SK-N-SH (cell line): ENCODE measurements at regions not wholly inside any gene's neighbourhood (a gene's known extent, or its start where the extent isn't known, plus 50 kb on each side); places are given as distances from the start of the nearest gene placed in this dataset.

Experiments used
- CTCF ChIA-PET: fragments of 300-600, 350-600 bp; formaldehyde crosslinking; extraction: SDS; loops from one replicate; lab custom pipeline; 2021; lab: Yijun Ruan, JAX
- POLR2A ChIA-PET: fragments of 350-600 bp; sonication (Branson Sonifier 250); formaldehyde crosslinking; extraction: SDS; loops from one replicate; lab custom pipeline; 2020; ENCODE audit warnings: antibody characterized with exemption, inconsistent platforms; lab: Yijun Ruan, JAX
- DNase-seq: peaks from one replicate; pipeline ENCODE4 v3.0.0; 2012
- H2AFZ ChIP-seq: fragments of 200-600 bp; sonication (generic); 2 replicates; pipeline ENCODE4 v1.8.1; 2016; ENCODE audit warnings: antibody characterized with exemption, mild to moderate bottlenecking, low read depth
- H3F3A ChIP-seq: fragments of 200-600 bp; sonication (generic); replicated peaks from 2 replicates; pipeline ENCODE3; 2016; ENCODE audit warnings: antibody characterized with exemption, mild to moderate bottlenecking; ENCODE audit not compliant: insufficient read depth
- H3K27ac ChIP-seq, 2 experiments: fragments of 200-500 bp in 1 of 2; fragments of 200-600 bp in 1 of 2; sonication (Bioruptor generic) in 1 of 2; sonication (generic), shearing (Covaris generic) in 1 of 2; 2 replicates each; pipeline versions ENCODE4 v1.5.1 to v1.6.1; 2014 to 2016; ENCODE audit warnings: low read depth in 2 of 2, inconsistent platforms in 1 of 2, low read length in 1 of 2, mild to moderate bottlenecking in 1 of 2, mixed read lengths in 1 of 2
- H3K27me3 ChIP-seq: fragments of 200-600 bp; sonication (generic), shearing (Covaris generic); 2 replicates; pipeline ENCODE4 v1.6.1; 2016; ENCODE audit warnings: mixed run types; ENCODE audit not compliant: insufficient read depth
- H3K36me3 ChIP-seq, 2 experiments: fragments of 200-500 bp in 1 of 2; fragments of 200-600 bp in 1 of 2; sonication (Bioruptor generic) in 1 of 2; sonication (generic) in 1 of 2; replicated peaks in 1 of 2; 2 replicates each; pipeline versions ENCODE3 to v1.5.1; 2014 to 2016; ENCODE audit warnings: low read length in 1 of 2, mild to moderate bottlenecking in 1 of 2; ENCODE audit not compliant: insufficient read depth in 2 of 2, control insufficient read depth in 1 of 2
- H3K4me1 ChIP-seq, 2 experiments: fragments of 200-500 bp in 1 of 2; fragments of 200-600 bp in 1 of 2; sonication (Bioruptor generic) in 1 of 2; sonication (generic), shearing (Covaris generic) in 1 of 2; 2 replicates each; pipeline versions ENCODE4 v1.5.1 to v1.6.1; 2014 to 2016; ENCODE audit warnings: low read depth in 1 of 2, low read length in 1 of 2, mixed run types in 1 of 2; ENCODE audit not compliant: insufficient read depth in 2 of 2, control insufficient read depth in 1 of 2
- H3K4me2 ChIP-seq: fragments of 200-600 bp; sonication (generic), shearing (Covaris generic); 2 replicates; pipeline ENCODE4 v1.6.1; 2017; ENCODE audit warnings: mixed run types
- H3K4me3 ChIP-seq, 2 experiments: fragments of 200-500 bp in 1 of 2; fragments of 200-600 bp in 1 of 2; sonication (Bioruptor generic) in 1 of 2; sonication (generic), shearing (Covaris generic) in 1 of 2; 2 replicates each; pipeline versions ENCODE4 v1.5.1 to v1.8.1; 2014 to 2016; ENCODE audit warnings: low read depth in 2 of 2, inconsistent platforms in 1 of 2, low read length in 1 of 2, mild to moderate bottlenecking in 1 of 2, mixed read lengths in 1 of 2, moderate library complexity in 1 of 2
- H3K79me2 ChIP-seq: fragments of 200-600 bp; sonication (generic); 2 replicates; pipeline ENCODE4 v1.8.1; 2017; ENCODE audit warnings: mild to moderate bottlenecking; ENCODE audit not compliant: insufficient read depth
- H3K9ac ChIP-seq: fragments of 200-600 bp; sonication (generic); 2 replicates; pipeline ENCODE4 v1.6.1; 2017; ENCODE audit warnings: mixed run types
- H3K9me2 ChIP-seq: fragments of 200-600 bp; sonication (generic); 2 replicates; pipeline ENCODE4 v1.6.1; 2017; ENCODE audit warnings: mixed run types
- H3K9me3 ChIP-seq: fragments of 200-600 bp; sonication (generic); 2 replicates; pipeline ENCODE4 v1.6.1; 2017; ENCODE audit warnings: mixed run types, mild to moderate bottlenecking, moderate library complexity
- H4K20me1 ChIP-seq: fragments of 200-600 bp; sonication (generic); 2 replicates; pipeline ENCODE4 v1.6.1; 2017; ENCODE audit warnings: mild to moderate bottlenecking, mixed run types; ENCODE audit not compliant: insufficient read depth
- FOXM1 ChIP-seq: IDR thresholded peaks from 2 replicates; pipeline ENCODE4 v1.4.0; 2012; ENCODE audit warnings: low read depth, mild to moderate bottlenecking
- GATA2 ChIP-seq: sonication (generic); formaldehyde crosslinking; IDR thresholded peaks from 2 replicates; pipeline ENCODE4 v1.5.0; 2020; ENCODE audit warnings: mild to moderate bottlenecking, missing genetic modification reagents
- MAX ChIP-seq: IDR thresholded peaks from 2 replicates; pipeline ENCODE4 v1.4.0; 2012; ENCODE audit warnings: low read depth
- PBX3 ChIP-seq: IDR thresholded peaks from 2 replicates; pipeline ENCODE4; 2012
- RCOR1 ChIP-seq: fragments of 150-350 bp; IDR thresholded peaks from 2 replicates; pipeline ENCODE4 v1.6.1; 2017; ENCODE audit warnings: antibody characterized with exemption, low read length
- USF1 ChIP-seq: IDR thresholded peaks from 2 replicates; pipeline ENCODE4 v1.4.0; 2012; ENCODE audit warnings: low read depth, borderline replicate concordance
- ZBTB33 ChIP-seq: IDR thresholded peaks from 2 replicates; pipeline ENCODE4 v1.4.0; 2012; ENCODE audit warnings: low read depth, borderline replicate concordance
- WGBS: methylation state at CpG from one replicate; pipeline ENCODE4 v1.1.6; 2017; ENCODE audit warnings: low lambda C conversion rate; 5-methylcytosine and 5-hydroxymethylcytosine counted together
- TF ChIP-seq, protein P1 (sequence below): IDR thresholded peaks from 2 replicates; pipeline ENCODE4 v1.6.1; 2012; ENCODE audit warnings: mild to moderate bottlenecking, low read depth, low read length, moderate library complexity

GRCh38 chrX:145990051-145990450, 172.4 kb downstream of the SLITRK2 start:
- H3K9ac ChIP-seq = no peak overlapping the region
- CTCF ChIA-PET = no interaction called here

More at GRCh38 chrX:145990051-145990450, 172.4 kb downstream of the SLITRK2 start:
- Histone ChIP-seq H3K36me3 (no peaks in the 10 kb centered on the region), H3K79me2 (no peaks in the 10 kb centered on the region), H3K4me2 (no peak overlapping the region), H3K27me3 (no peaks in the 10 kb centered on the region), H3K4me3 (no peak overlapping the region), H3K27ac (no peak overlapping the region), H3K4me1 (no peaks in the 10 kb centered on the region), H3F3A (no peaks in the 10 kb centered on the region), H3K9me3 (no peaks in the 10 kb centered on the region), H2AFZ (no peak overlapping the region), H3K9me2 (no peaks in the 10 kb centered on the region), H4K20me1 (no peaks in the 10 kb centered on the region)
- 26% methylated on average over 3 of the region's 3 CpGs for WGBS
- TF ChIP-seq GATA2 (no peak), RCOR1 (no peak), USF1 (no peak), MAX (no peak), FOXM1 (no peak), PBX3 (no peak), ZBTB33 (no peak)
- TF ChIP-seq, protein P1, sequence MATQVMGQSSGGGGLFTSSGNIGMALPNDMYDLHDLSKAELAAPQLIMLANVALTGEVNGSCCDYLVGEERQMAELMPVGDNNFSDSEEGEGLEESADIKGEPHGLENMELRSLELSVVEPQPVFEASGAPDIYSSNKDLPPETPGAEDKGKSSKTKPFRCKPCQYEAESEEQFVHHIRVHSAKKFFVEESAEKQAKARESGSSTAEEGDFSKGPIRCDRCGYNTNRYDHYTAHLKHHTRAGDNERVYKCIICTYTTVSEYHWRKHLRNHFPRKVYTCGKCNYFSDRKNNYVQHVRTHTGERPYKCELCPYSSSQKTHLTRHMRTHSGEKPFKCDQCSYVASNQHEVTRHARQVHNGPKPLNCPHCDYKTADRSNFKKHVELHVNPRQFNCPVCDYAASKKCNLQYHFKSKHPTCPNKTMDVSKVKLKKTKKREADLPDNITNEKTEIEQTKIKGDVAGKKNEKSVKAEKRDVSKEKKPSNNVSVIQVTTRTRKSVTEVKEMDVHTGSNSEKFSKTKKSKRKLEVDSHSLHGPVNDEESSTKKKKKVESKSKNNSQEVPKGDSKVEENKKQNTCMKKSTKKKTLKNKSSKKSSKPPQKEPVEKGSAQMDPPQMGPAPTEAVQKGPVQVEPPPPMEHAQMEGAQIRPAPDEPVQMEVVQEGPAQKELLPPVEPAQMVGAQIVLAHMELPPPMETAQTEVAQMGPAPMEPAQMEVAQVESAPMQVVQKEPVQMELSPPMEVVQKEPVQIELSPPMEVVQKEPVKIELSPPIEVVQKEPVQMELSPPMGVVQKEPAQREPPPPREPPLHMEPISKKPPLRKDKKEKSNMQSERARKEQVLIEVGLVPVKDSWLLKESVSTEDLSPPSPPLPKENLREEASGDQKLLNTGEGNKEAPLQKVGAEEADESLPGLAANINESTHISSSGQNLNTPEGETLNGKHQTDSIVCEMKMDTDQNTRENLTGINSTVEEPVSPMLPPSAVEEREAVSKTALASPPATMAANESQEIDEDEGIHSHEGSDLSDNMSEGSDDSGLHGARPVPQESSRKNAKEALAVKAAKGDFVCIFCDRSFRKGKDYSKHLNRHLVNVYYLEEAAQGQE = no peak
- POLR2A ChIA-PET = no interaction called here
- DNase-seq = no peak
